ENCODE measurements at regions not wholly inside any gene's neighbourhood (a gene's known extent, or its start where the extent isn't known, plus 50 kb on each side); places are given as distances from the start of the nearest gene placed in this dataset.

- TF ChIP-seq, protein P1, sequence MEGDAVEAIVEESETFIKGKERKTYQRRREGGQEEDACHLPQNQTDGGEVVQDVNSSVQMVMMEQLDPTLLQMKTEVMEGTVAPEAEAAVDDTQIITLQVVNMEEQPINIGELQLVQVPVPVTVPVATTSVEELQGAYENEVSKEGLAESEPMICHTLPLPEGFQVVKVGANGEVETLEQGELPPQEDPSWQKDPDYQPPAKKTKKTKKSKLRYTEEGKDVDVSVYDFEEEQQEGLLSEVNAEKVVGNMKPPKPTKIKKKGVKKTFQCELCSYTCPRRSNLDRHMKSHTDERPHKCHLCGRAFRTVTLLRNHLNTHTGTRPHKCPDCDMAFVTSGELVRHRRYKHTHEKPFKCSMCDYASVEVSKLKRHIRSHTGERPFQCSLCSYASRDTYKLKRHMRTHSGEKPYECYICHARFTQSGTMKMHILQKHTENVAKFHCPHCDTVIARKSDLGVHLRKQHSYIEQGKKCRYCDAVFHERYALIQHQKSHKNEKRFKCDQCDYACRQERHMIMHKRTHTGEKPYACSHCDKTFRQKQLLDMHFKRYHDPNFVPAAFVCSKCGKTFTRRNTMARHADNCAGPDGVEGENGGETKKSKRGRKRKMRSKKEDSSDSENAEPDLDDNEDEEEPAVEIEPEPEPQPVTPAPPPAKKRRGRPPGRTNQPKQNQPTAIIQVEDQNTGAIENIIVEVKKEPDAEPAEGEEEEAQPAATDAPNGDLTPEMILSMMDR (conservative IDR thresholded peaks at IDR 0.05; ENCODE audit: low read depth): no peak
- ChIA-PET POLR2A (ENCODE audit: low non-redundant PET) (no interaction called here), CTCF (no interaction called here)
- no peak for DNase-seq (ENCODE audit: low spot score)
- no peak overlapping the region for H3K27ac ChIP-seq
Measured at GRCh38 chr7:42794673-42795072, 117.2 kb downstream of the C7orf25 start.

DNA sequence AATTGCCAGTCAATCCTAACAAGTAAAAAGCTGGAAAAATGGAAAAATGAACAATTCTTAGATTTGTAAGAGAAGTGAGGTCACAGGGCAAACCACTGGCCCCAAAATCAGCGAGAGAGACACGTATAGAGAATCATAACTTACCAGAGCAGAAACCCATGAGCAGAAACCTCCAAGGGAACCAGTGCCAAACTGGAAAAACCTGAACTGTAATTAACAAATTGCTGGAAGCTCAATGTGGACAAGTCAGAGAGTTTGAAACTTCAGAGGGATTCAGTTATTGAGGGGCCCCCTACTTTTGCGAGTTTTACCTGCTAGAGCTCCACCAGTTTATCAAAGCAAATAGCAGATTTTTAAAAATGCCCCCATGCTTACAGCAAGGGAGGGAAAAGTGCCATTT, 119.0 kb downstream of the C7orf25 start:
- no peak for DNase-seq (ENCODE audit: low spot score)
- POLR2A ChIA-PET (ENCODE audit: low non-redundant PET): no interaction called here
- no peak overlapping the region for H3K27ac ChIP-seq
- TF ChIP-seq, protein P1 (conservative IDR thresholded peaks at IDR 0.05; ENCODE audit: low read depth): no peak
- CTCF ChIA-PET: no interaction called here

DNA sequence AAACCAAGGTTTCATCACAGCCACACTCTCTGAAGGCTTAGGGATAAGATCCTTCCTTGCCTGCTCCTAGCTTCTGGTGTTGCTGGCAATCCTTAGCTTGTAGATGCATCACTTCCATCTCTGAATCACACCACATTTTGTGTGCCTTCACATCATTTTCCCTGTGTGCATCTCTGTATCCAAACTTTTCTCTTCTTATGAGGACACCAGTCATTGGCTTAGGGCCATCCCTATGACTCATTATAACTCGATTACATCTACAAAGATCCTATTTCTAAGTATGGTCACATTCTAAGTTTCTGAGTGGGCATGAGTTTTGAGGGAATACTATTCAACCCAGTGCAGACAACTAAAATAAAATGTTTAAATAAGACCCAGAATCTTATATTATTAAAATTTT, 121.7 kb downstream of the C7orf25 start:
- ChIA-PET POLR2A (ENCODE audit: low non-redundant PET) (no interaction called here), CTCF (interaction anchor here (0.9 kb wide), 1 partner anchor 29 kb away, joined by 6 read pairs; no protein-coding TSS in a partner anchor)
- H3K27ac ChIP-seq: no peak overlapping the region
- TF ChIP-seq, protein P1 (conservative IDR thresholded peaks at IDR 0.05; ENCODE audit: low read depth): no peak
- DNase-seq (ENCODE audit: low spot score): no peak

GRCh38 chr7:42774436-42774835, 137.4 kb downstream of the C7orf25 start:
- peak; percentile 75 for DNase-seq (ENCODE audit: low spot score)
- POLR2A ChIA-PET (ENCODE audit: low non-redundant PET): no interaction called here
- CTCF ChIA-PET: interaction anchor here (0.6 kb wide), 2 partner anchors 9 to 1768 kb away, joined by 3 to 4 read pairs; no protein-coding TSS in a partner anchor
- H3K27ac ChIP-seq: no peak overlapping the region
- TF ChIP-seq, protein P1 (conservative IDR thresholded peaks at IDR 0.05; ENCODE audit: low read depth): no peak

GRCh38 chr7:42770114-42770513, 141.8 kb downstream of the C7orf25 start:
- ChIA-PET CTCF (interaction anchor here (0.6 kb wide), 1 partner anchor 106 kb away, joined by 3 read pairs; no protein-coding TSS in a partner anchor), POLR2A (ENCODE audit: low non-redundant PET) (no interaction called here)
- TF ChIP-seq, protein P1 (conservative IDR thresholded peaks at IDR 0.05; ENCODE audit: low read depth): no peak
- H3K27ac ChIP-seq: no peak overlapping the region
- DNase-seq (ENCODE audit: low spot score): peak; percentile 68

- ChIA-PET CTCF (no interaction called here), POLR2A (ENCODE audit: low non-redundant PET) (no interaction called here)
- TF ChIP-seq, protein P1 (conservative IDR thresholded peaks at IDR 0.05; ENCODE audit: low read depth): no peak
- no peak for DNase-seq (ENCODE audit: low spot score)
- no peak overlapping the region for H3K27ac ChIP-seq
Measured at GRCh38 chr7:42768045-42768444, 143.8 kb downstream of the C7orf25 start.

Data from RWPE1 (cell line).